A172 (cell line): ENCODE measurements at regions not wholly inside any gene's neighbourhood (a gene's known extent, or its start where the extent isn't known, plus 50 kb on each side); places are given as distances from the start of the nearest gene placed in this dataset.
"Not testable (repeated sequence)": the region's sequence is repeated elsewhere in the genome, so short reads cannot be mapped to it uniquely, and the experiment has no call there.

Source experiments
- DNase-seq: peaks from one replicate; pipeline ENCODE4 v3.0.0-alpha.2; 2015; ENCODE audit warnings: low spot score

- DNase-seq, result no peak
Observed at GRCh38 chr16:17984810-17985209, 351.7 kb downstream of the NPIPA8 start.

GRCh38 chr16:17983847-17984639 is 352.5 kb downstream of the NPIPA8 start:
- DNase-seq, result no peak

- no peak for DNase-seq
Observed at GRCh38 chr16:17983114-17983513, 353.4 kb downstream of the NPIPA8 start.

- DNase-seq, result no peak
Observed at GRCh38 chr16:17977260-17977659, 359.3 kb downstream of the NPIPA8 start.

- DNase-seq, result no peak
Observed at GRCh38 chr16:17972460-17972943, 364.0 kb downstream of the NPIPA8 start.

- no peak for DNase-seq
Observed at GRCh38 chr16:17970816-17971331, 365.7 kb downstream of the NPIPA8 start.

- DNase-seq, result no peak
Observed at GRCh38 chr16:17970157-17970765, 366.3 kb downstream of the NPIPA8 start.

- no peak for DNase-seq
Observed at GRCh38 chr16:17965133-17965900, 371.2 kb downstream of the NPIPA8 start.

- DNase-seq, result no peak
Observed at GRCh38 chr16:17964196-17964595, 372.3 kb downstream of the NPIPA8 start.

GRCh38 chr16:17963185-17963836 is 373.2 kb downstream of the NPIPA8 start:
- DNase-seq, result no peak

GRCh38 chr16:17962726-17963125 is 373.8 kb downstream of the NPIPA8 start:
- no peak for DNase-seq

GRCh38 chr16:17961822-17962221 is 374.7 kb downstream of the NPIPA8 start:
- not testable (repeated sequence) for DNase-seq

- DNase-seq, result no peak
Observed at GRCh38 chr16:17951378-17951777, 385.2 kb downstream of the NPIPA8 start.

GRCh38 chr16:17949982-17950250 is 386.6 kb downstream of the NPIPA8 start:
- DNase-seq, result no peak

- no peak for DNase-seq
Observed at GRCh38 chr16:17949141-17949981, 387.2 kb downstream of the NPIPA8 start.

GRCh38 chr16:17947637-17948036 is 388.9 kb downstream of the NPIPA8 start:
- no peak for DNase-seq

GRCh38 chr16:17947165-17947564 is 389.4 kb downstream of the NPIPA8 start:
- DNase-seq, result no peak

- no peak for DNase-seq
Observed at GRCh38 chr16:17945080-17945601, 391.4 kb downstream of the NPIPA8 start.

GRCh38 chr16:17944345-17944744 is 392.2 kb downstream of the NPIPA8 start:
- DNase-seq, result no peak

GRCh38 chr16:17942067-17942466 is 394.5 kb downstream of the NPIPA8 start:
- DNase-seq, result no peak
